Naive thymus-derived CD4-positive, alpha-beta T cell (primary cell): ENCODE measurements at regions not wholly inside any gene's neighbourhood (a gene's known extent, or its start where the extent isn't known, plus 50 kb on each side); places are given as distances from the start of the nearest gene placed in this dataset.

ENCODE experiments used
- ATAC-seq: fragments of 150-1000 bp; cut with Tn5 transposase; 2 replicates; pipeline ENCODE4 v1.10.0; 2021; ENCODE audit warnings: mild to moderate bottlenecking, moderate library complexity
- CTCF ChIA-PET: fragments of 350-600 bp; sonication (Branson Sonifier 250); formaldehyde crosslinking; loops from one replicate; lab custom pipeline; 2021; ENCODE audit warnings: antibody characterized with exemption; lab: Charles Lee
- POLR2A ChIA-PET: fragments of 350-600 bp; sonication (Branson Sonifier 250); formaldehyde crosslinking; loops from one replicate; lab custom pipeline; 2021; ENCODE audit warnings: antibody characterized with exemption, inconsistent platforms; lab: Charles Lee
- DNase-seq, 9 donors: peaks; one replicate each; pipeline versions ENCODE4 v3.0.0 to v3.0.0-alpha.2; 2020 to 2022; ENCODE audit warnings: mixed read lengths in 1 of 9
- H3K27ac ChIP-seq: one replicate; pipeline ENCODE4 v1.7.0; 2013; ENCODE audit warnings: mild to moderate bottlenecking, low read depth, low read length, moderate library complexity
- H3K27me3 ChIP-seq, 2 donors: one replicate each; pipeline ENCODE4 v1.7.0; 2013; ENCODE audit warnings: low read length in 2 of 2, mild to moderate bottlenecking in 2 of 2, moderate library complexity in 2 of 2; ENCODE audit not compliant: control insufficient read depth in 2 of 2, insufficient read depth in 2 of 2
- H3K36me3 ChIP-seq, 3 experiments: 1 replicate in 2 of 3; 2 replicates in 1 of 3; pipeline ENCODE4 v1.7.0; 2013; ENCODE audit warnings: low read length in 3 of 3, mild to moderate bottlenecking in 3 of 3, moderate library complexity in 1 of 3; ENCODE audit not compliant: insufficient read depth in 3 of 3, control insufficient read depth in 2 of 3
- H3K4me1 ChIP-seq, 2 donors: one replicate each; pipeline ENCODE4 v1.7.0; 2013; ENCODE audit warnings: low read length in 2 of 2, mild to moderate bottlenecking in 2 of 2, moderate library complexity in 1 of 2; ENCODE audit not compliant: control insufficient read depth in 2 of 2, insufficient read depth in 2 of 2
- H3K4me3 ChIP-seq: 2 replicates; pipeline ENCODE4 v1.7.0; 2013; ENCODE audit warnings: mild to moderate bottlenecking, low read length
- H3K9me3 ChIP-seq, 3 experiments: 1 replicate in 2 of 3; 2 replicates in 1 of 3; pipeline ENCODE4 v1.7.0; 2013; ENCODE audit warnings: low read length in 3 of 3; ENCODE audit not compliant: control insufficient read depth in 2 of 3
- H3K27ac Mint-ChIP-seq, 9 donors: one replicate each; pipeline ENCODE4 v1.8.0; 2020 to 2022; ENCODE audit warnings: mixed read lengths in 9 of 9, mild to moderate bottlenecking in 8 of 9, moderate library complexity in 5 of 9, inconsistent platforms in 2 of 9
- H3K27me3 Mint-ChIP-seq, 5 donors: one replicate each; pipeline ENCODE4 v1.8.0; 2021 to 2022; ENCODE audit warnings: mixed read lengths in 5 of 5, mild to moderate bottlenecking in 1 of 5
- H3K36me3 Mint-ChIP-seq, 5 donors: one replicate each; pipeline ENCODE4 v1.8.0; 2020 to 2022; ENCODE audit warnings: mixed read lengths in 5 of 5, mild to moderate bottlenecking in 3 of 5, inconsistent platforms in 1 of 5
- H3K4me1 Mint-ChIP-seq, 7 donors: one replicate each; pipeline ENCODE4 v1.8.0; 2020 to 2022; ENCODE audit warnings: mixed read lengths in 7 of 7, mild to moderate bottlenecking in 3 of 7, inconsistent platforms in 1 of 7
- H3K4me3 Mint-ChIP-seq, 10 donors: one replicate each; pipeline ENCODE4 v1.8.0; 2020 to 2022; ENCODE audit warnings: mild to moderate bottlenecking in 10 of 10, mixed read lengths in 10 of 10, moderate library complexity in 6 of 10, inconsistent platforms in 2 of 10
- H3K9me3 Mint-ChIP-seq, 11 donors: one replicate each; pipeline ENCODE4 v1.8.0; 2020 to 2022; ENCODE audit warnings: mixed read lengths in 11 of 11, mild to moderate bottlenecking in 4 of 11, inconsistent platforms in 1 of 11, moderate library complexity in 1 of 11
- intact Hi-C, 2 donors: fragments of 100-400 bp; cut with micrococcal nuclease; formaldehyde crosslinking; loops; one replicate each; pipeline ENCODE4 v1.15.1; 2023

DNA sequence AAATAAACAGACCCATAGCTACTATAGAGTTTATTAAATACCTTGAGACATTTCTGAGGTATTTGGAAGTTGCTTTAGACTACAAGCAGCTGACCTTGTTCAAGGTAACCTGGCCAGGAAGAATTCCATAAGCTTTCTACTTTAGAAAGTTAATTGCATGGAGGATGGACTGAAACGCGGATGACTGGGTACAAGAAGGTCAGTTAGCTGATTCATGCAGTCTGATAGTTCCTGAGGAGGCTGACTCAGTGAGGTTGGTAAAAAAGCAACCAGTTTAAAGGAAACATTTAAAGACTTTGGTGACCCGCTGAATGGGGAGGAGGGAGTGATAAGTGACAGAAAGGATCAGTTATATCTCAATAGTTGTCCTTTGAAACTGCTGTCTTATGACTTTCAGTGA lies 670.1 kb upstream of the CDH9 start:
- H3K27me3 ChIP-seq, result no peaks in the 10 kb centered on the region

DNA sequence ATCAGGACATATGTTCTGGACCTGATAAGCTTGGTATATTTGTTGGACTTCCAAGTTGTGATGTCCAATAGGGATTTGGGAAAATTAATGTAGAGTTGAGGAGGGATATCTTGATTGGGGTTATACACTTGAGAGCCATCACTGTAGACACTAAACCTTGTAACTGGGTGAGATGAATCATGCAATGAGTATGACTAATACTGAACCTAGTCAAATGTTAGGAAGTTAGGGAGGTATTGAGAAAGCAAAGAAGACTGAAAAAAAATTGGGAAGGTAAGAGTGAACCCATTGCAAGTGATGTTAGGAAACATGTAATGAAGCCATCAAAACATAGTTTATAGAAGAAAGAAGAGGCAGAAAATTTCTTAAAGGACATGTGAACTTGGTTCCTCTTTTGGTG lies 668.4 kb upstream of the CDH9 start:
- H3K27me3 ChIP-seq, result no peaks in the 10 kb centered on the region
- no peak overlapping the region for H3K27ac ChIP-seq
- peaks cover 2 to 17% (median 7%) of the 10 kb centered on the region in 11 donors for H3K9me3 Mint-ChIP-seq
- ATAC-seq (no peak), DNase-seq (no peak)
- peaks cover 0 to 5% (median 0%) of the 10 kb centered on the region in 5 donors for H3K36me3 Mint-ChIP-seq
- no peaks in the 10 kb centered on the region for H3K4me1 Mint-ChIP-seq
- no peak overlapping the region for H3K4me3 Mint-ChIP-seq
- H3K36me3 ChIP-seq, result no peaks in the 10 kb centered on the region
- H3K9me3 ChIP-seq, result no peaks in the 10 kb centered on the region
- H3K27me3 Mint-ChIP-seq, result no peaks in the 10 kb centered on the region
- ChIA-PET POLR2A (no interaction called here), CTCF (no interaction called here)
- H3K4me1 ChIP-seq, result no peaks in the 10 kb centered on the region
- intact Hi-C loops, result no loop called here
- no peak overlapping the region for H3K4me3 ChIP-seq
- no peak overlapping the region for H3K27ac Mint-ChIP-seq

More for the DNA sequence above, 670.1 kb upstream of the CDH9 start:
- Histone ChIP-seq H3K4me3 (no peak overlapping the region), H3K4me1 (no peaks in the 10 kb centered on the region), H3K36me3 (no peaks in the 10 kb centered on the region), H3K27ac (no peak overlapping the region), H3K9me3 (no peaks in the 10 kb centered on the region)
- DNase-seq, result no peak
- no peak for ATAC-seq
- Mint-ChIP-seq H3K36me3 (no peaks in the 10 kb centered on the region), H3K27ac (no peak overlapping the region), H3K4me3 (no peak overlapping the region), H3K4me1 (no peaks in the 10 kb centered on the region), H3K9me3 (peaks cover 0 to 18% (median 5%) of the 10 kb centered on the region in 11 donors), H3K27me3 (no peaks in the 10 kb centered on the region)
- POLR2A ChIA-PET, result no interaction called here
- intact Hi-C loops, result no loop called here
- CTCF ChIA-PET, result no interaction called here

DNA sequence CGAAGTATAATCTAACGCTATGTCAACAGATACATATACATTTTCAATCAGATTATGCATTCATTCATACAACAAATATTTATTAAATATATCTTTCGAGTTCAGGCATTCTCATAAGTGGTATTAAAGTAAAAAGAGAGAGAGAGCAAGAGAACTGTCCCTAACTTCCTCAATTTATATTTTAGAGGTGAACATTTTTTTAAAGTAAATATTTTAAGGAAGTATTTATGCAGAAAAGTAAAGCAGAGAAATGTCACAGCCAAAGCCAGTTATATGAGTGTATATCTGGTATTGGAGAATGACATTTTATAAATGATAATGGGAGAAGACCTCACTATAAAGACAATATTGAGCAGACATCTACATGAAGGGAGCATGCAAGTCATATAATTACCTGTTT lies 667.3 kb upstream of the CDH9 start:
- Mint-ChIP-seq H3K9me3 (peaks cover 0 to 13% (median 6%) of the 10 kb centered on the region in 11 donors), H3K36me3 (peaks cover 0 to 5% (median 0%) of the 10 kb centered on the region in 5 donors), H3K4me1 (no peaks in the 10 kb centered on the region), H3K4me3 (no peak overlapping the region), H3K27ac (no peak overlapping the region), H3K27me3 (no peaks in the 10 kb centered on the region)
- H3K36me3 ChIP-seq, result no peaks in the 10 kb centered on the region
- H3K4me3 ChIP-seq, result no peak overlapping the region
- ChIA-PET CTCF (no interaction called here), POLR2A (no interaction called here)
- no peaks in the 10 kb centered on the region for H3K27me3 ChIP-seq
- no peak overlapping the region for H3K27ac ChIP-seq
- intact Hi-C loops, result no loop called here
- H3K4me1 ChIP-seq, result no peaks in the 10 kb centered on the region
- H3K9me3 ChIP-seq, result no peaks in the 10 kb centered on the region
- no peak for ATAC-seq
- no peak for DNase-seq

DNA sequence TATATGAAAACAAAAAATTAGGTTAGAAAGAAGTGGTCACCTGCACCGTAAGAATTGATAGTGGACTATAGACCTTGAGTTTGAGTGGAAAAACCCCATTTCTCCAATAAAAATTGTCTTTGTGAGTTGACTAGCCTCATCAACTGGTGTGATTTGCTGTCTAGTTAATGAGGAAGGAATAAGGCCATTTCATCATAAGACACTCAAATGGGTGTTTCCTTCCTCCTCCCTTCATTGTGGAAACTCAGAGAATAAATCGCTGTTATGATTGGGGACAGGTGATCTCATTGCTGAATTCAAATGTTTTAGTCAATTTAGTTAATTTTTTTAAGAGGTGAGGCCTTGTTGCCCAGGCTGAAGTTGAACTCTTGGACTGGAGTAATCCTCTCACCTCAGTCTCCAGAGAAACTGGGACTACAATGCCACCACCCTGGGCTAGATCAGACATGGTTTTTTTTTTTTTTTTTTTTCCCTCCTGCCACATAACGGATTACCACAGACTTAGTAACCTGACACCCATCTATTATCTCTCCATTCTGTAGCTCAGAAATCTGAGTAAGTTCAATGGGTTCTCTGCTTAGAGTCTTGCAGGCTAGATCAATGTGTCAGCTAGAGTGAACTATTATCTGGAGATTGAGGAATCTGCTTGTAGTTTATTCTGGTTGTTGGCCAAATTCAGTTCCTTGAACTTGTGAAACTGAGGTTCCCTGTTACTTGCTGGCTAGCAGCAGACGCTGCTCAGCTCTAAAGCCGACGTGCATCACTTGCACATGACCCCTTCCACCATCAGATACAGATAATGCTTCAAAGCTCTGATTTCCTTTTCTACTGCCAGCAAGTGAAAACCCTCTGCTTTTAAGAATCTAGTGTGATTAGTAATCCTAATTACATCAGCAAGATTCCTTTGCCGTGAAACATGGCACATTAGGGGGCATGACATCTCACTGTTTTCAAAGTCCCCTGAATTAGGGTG lies 663.8 kb upstream of the CDH9 start:
- H3K4me3 Mint-ChIP-seq, result no peak overlapping the region
- H3K36me3 ChIP-seq, result no peaks in the 10 kb centered on the region
- no peak for DNase-seq
- H3K27me3 Mint-ChIP-seq, result no peaks in the 10 kb centered on the region
- ChIA-PET POLR2A (no interaction called here), CTCF (no interaction called here)
- peaks cover 0 to 5% (median 0%) of the 10 kb centered on the region in 5 donors for H3K36me3 Mint-ChIP-seq
- H3K4me3 ChIP-seq, result no peak overlapping the region
- H3K27me3 ChIP-seq, result no peaks in the 10 kb centered on the region
- no peaks in the 10 kb centered on the region for H3K4me1 ChIP-seq
- H3K27ac Mint-ChIP-seq, result no peak overlapping the region
- intact Hi-C loops, result no loop called here
- H3K9me3 ChIP-seq, result no peaks in the 10 kb centered on the region
- ATAC-seq, result no peak
- no peak overlapping the region for H3K27ac ChIP-seq
- peaks cover 0 to 17% (median 5%) of the 10 kb centered on the region in 11 donors for H3K9me3 Mint-ChIP-seq
- no peaks in the 10 kb centered on the region for H3K4me1 Mint-ChIP-seq

DNA sequence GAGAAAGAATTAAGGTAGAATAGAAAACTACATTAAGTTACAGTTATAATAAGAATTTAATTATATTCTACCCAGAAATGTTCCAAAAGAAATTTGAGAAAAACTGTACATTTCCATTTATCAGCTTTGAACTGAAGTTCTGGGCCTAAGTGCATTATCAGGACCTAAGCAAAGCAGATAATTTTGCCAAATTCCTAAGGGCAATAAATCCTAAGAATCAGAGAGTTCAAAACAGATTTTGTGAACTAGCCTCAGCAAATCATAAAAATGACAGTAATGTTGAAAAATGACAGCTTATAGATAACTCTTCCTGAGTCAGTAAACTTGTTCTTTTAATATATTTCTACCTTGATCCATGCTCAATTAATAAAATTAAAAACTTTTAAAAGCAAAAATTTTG lies 662.1 kb upstream of the CDH9 start:
- CTCF ChIA-PET, result no interaction called here
- intact Hi-C loops, result no loop called here
- H3K27me3 Mint-ChIP-seq, result no peaks in the 10 kb centered on the region

DNA sequence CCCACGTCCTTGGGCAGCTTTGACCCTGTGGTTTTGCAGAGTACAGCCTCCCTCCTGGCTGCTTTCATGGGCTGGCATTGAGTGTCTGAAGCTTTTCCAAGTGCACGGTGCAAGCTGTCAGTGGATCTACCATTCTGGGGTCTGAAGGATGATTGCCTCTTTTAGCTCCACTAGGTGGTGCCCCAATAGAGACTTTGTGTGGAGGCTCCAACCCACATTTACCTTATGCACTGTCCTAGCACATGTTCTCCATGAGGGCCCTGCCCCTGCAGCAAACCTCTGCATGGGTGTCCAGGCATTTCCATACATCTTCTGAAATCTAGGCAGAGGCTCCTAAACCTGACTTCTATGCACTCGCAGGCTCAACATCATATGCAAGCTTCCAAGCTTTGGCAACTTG lies 644.2 kb upstream of the CDH9 start:
- no peak overlapping the region for H3K4me3 ChIP-seq
- no peaks in the 10 kb centered on the region for H3K27me3 ChIP-seq
- H3K36me3 ChIP-seq, result no peaks in the 10 kb centered on the region
- H3K27ac ChIP-seq, result no peak overlapping the region
- Mint-ChIP-seq H3K9me3 (peaks cover 2 to 33% (median 18%) of the 10 kb centered on the region in 11 donors), H3K36me3 (no peaks in the 10 kb centered on the region), H3K27ac (no peak overlapping the region), H3K27me3 (no peaks in the 10 kb centered on the region), H3K4me1 (no peaks in the 10 kb centered on the region), H3K4me3 (no peak overlapping the region)
- no peaks in the 10 kb centered on the region for H3K4me1 ChIP-seq
- POLR2A ChIA-PET, result no interaction called here
- DNase-seq (no peak), ATAC-seq (no peak)
- CTCF ChIA-PET, result no interaction called here
- intact Hi-C loops, result no loop called here
- H3K9me3 ChIP-seq, result no peaks in the 10 kb centered on the region

More for the DNA sequence above, 662.1 kb upstream of the CDH9 start:
- H3K36me3 ChIP-seq, result no peaks in the 10 kb centered on the region
- Mint-ChIP-seq H3K36me3 (peaks cover 0 to 5% (median 0%) of the 10 kb centered on the region in 5 donors), H3K9me3 (peaks cover 1 to 17% (median 6%) of the 10 kb centered on the region in 11 donors), H3K4me1 (no peaks in the 10 kb centered on the region), H3K27ac (no peak overlapping the region), H3K4me3 (no peak overlapping the region)
- POLR2A ChIA-PET, result no interaction called here
- H3K27me3 ChIP-seq, result no peaks in the 10 kb centered on the region
- ATAC-seq, result no peak
- DNase-seq, result no peak
- no peaks in the 10 kb centered on the region for H3K4me1 ChIP-seq
- no peaks in the 10 kb centered on the region for H3K9me3 ChIP-seq
- no peak overlapping the region for H3K27ac ChIP-seq
- no peak overlapping the region for H3K4me3 ChIP-seq

DNA sequence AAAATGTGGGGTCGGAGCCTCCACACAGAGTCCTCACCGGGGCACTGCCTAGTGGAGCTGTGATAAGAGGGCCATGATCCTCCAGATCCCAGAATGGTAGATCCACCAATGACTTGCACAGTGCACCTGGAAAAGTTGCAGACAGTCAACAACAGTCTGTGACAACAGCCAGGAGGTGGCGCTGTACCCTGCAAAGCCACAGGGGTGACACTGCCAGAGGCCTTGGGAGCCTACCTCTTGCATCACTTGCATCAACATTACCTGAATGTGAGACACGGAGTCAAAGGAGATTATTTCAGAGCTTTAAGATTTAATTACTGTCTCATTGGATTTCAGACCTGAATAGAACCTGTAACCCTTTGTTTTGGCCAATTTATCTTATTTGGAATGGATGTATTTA lies 614.1 kb upstream of the CDH9 start:
- ATAC-seq, result no peak
- Histone ChIP-seq H3K4me3 (no peak overlapping the region), H3K27me3 (no peaks in the 10 kb centered on the region), H3K9me3 (no peaks in the 10 kb centered on the region), H3K27ac (no peak overlapping the region), H3K36me3 (no peaks in the 10 kb centered on the region), H3K4me1 (no peaks in the 10 kb centered on the region)
- Mint-ChIP-seq H3K4me3 (no peak overlapping the region), H3K36me3 (no peaks in the 10 kb centered on the region), H3K4me1 (no peaks in the 10 kb centered on the region), H3K27me3 (no peaks in the 10 kb centered on the region), H3K9me3 (peaks cover 1 to 31% (median 14%) of the 10 kb centered on the region in 11 donors), H3K27ac (no peak overlapping the region)
- CTCF ChIA-PET, result no interaction called here
- POLR2A ChIA-PET, result no interaction called here
- intact Hi-C loops, result no loop called here
- no peak for DNase-seq
